NCI-H524 (cell line): ENCODE measurements at regions not wholly inside any gene's neighbourhood (a gene's known extent, or its start where the extent isn't known, plus 50 kb on each side); places are given as distances from the start of the nearest gene placed in this dataset.

Experiments used
- DNase-seq, 2 experiments: peaks; one replicate each; lab custom pipeline; 2025; lab: John Stamatoyannopoulos, UW

GRCh38 chr4:116438417-116438816 is 647.0 kb downstream of the TRAM1L1 start:
- no peak for DNase-seq

DNA sequence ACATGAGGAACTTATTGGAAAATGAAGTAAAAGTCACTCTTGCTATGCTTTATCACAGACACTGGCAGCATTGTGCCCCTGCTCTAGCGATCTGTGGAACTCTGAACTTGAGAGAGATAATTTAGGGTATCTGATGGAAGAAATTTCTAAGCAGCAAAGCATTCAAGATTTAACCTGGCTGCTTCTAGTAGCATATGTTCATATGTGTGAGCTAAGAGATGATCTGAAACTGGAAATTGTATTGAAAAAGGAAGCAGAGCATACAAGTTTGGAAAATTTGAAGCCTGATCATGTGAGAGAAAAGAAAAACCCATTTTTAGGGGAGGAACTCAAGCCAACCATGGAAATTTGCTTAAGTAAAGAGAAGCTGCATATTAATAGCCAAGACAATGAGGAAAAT is 657.7 kb downstream of the TRAM1L1 start:
- no peak for DNase-seq

- no peak for DNase-seq
These were observed 672.2 kb downstream of the TRAM1L1 start for GRCh38 chr4:116413222-116413621.

GRCh38 chr4:116401293-116401692 is 684.1 kb downstream of the TRAM1L1 start:
- DNase-seq, result no peak

- no peak for DNase-seq
These were observed 684.9 kb downstream of the TRAM1L1 start for GRCh38 chr4:116400480-116400879.

DNA sequence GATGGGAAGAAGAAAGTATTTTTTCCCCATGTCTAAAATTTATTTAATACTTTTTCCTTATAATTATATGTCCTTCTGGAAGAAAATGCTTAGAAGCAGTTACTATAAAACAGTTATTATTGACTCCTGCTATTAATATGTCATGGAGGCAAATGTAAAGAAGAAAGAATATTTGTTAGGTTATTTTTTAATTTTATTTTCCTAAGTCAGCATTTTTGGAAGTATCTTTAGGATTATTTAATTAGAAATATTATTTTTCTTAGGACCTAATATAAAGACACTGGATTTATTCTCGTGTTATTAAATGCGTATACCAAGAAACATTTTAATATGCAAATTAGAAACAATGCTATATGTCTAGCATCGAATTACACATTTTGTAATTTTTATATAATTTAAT is 687.7 kb downstream of the TRAM1L1 start:
- no peak for DNase-seq

- no peak for DNase-seq
These were observed 688.1 kb downstream of the TRAM1L1 start for GRCh38 chr4:116397291-116397690.

- DNase-seq, result no peak
These were observed 690.0 kb downstream of the TRAM1L1 start for GRCh38 chr4:116395408-116395807.

GRCh38 chr4:116391020-116391419 is 694.4 kb downstream of the TRAM1L1 start:
- DNase-seq, result no peak

DNA sequence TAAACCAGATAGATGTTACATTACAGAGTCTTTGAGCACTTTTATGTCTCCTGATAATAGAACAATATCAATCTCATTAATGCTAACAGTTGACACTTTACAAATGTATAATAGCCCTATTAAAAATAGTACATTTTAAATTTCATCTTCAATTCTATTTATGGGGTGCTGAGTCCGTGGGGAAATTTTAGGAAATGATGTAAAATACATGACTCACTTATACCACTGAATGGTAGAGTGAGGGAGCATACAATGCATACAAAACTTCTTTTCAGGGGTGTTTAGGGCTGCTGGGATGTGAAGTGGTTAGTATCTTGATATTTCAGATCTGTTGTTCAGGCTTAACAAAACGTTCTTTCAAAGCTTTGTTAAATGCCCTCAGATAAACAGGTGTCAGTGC is 696.2 kb downstream of the TRAM1L1 start:
- no peak for DNase-seq

DNA sequence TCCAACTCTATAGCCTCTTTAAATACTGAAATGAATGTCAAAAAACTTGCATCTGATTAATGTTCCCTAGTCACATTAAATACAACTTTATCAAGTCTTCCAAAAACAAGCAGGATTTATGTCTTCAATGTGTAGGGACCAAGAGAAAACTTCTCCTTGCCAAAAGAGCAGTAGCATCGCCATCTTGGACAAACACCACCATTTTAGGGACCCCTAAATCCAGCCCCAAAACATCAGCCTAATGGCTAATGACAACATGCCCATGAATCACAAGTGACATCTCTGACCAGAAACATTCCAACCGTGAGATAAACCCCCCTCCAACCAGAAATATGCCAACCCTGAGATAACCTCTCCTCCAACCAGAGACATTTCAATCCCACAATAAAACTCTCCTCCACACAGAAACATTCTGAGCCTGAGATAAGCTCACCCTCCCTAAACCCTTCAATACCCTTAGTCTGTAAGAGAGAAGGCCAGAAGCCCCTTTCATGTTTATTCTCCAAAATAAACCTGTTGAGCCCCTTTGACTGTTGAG is 697.4 kb downstream of the TRAM1L1 start:
- DNase-seq, result no peak

GRCh38 chr4:116386856-116387255 is 698.5 kb downstream of the TRAM1L1 start:
- no peak for DNase-seq

DNA sequence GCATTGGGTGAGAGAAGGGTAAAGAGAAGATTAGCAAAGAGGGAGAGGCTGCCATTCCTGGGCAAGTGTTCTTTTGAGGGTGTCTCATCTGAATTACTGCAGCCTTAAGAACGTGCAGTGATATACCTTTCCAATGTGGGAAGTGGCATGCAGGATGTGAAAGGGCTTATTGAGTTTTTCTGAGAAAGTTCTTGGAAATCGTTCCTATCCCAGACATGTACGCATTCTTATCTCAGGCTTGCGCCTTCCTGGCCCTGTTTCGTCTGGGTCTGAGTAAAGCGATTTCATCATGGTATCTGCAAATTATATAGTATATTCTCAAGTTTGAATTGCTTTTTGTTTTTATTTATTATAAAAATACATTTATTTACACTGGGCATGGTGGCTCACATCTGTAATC is 699.8 kb downstream of the TRAM1L1 start:
- no peak for DNase-seq

GRCh38 chr4:116374815-116375214 is 710.6 kb downstream of the TRAM1L1 start:
- DNase-seq, result no peak

GRCh38 chr4:116362583-116362982 is 722.8 kb downstream of the TRAM1L1 start:
- no peak for DNase-seq

DNA sequence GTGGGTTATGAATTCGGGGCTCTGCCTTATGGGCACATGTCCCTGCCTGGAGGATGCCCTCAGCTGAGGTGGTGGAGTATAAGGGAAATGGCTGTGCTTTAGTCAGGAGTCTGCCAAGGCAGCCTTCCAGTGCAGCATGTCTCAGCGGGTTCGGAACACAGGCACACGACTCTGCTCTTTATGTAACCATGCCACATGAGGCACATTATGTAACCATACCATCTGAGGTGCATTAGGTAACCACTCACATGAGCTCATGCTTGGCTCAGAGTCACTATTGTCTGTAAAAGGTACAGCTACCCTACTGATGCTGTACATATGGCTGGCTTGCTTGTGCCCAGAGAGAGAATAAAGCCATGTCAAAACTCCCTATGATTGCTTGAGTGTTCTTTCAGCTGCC is 723.6 kb downstream of the TRAM1L1 start:
- no peak for DNase-seq

DNA sequence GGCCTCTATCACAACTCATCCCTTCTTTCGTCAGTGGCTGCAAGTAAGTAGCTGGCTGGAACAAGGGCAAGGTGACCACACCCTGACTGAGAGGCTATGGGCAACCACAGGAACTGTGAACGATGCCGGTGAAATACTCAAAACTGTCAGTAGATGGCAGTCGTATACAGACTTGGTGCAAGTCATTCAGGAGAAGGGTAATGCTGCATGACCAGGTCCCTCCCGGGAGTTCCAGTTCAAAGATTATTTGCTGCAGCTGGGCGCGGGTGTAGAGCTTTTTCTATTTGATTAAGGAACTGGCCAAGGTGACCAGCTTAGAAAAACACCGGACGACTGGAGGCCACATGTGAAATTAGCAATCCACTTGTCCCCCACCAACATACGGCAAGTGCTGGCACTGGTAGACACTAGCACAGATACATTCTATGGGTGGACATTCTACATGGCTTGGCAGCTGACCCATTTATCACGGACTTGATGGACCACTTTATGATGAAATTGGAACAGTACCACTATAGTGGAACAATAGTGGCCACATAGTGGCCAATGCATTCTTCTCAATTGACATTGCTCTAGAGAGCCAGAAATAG is 726.6 kb downstream of the TRAM1L1 start:
- peak; percentile 63 to 72 for DNase-seq

DNA sequence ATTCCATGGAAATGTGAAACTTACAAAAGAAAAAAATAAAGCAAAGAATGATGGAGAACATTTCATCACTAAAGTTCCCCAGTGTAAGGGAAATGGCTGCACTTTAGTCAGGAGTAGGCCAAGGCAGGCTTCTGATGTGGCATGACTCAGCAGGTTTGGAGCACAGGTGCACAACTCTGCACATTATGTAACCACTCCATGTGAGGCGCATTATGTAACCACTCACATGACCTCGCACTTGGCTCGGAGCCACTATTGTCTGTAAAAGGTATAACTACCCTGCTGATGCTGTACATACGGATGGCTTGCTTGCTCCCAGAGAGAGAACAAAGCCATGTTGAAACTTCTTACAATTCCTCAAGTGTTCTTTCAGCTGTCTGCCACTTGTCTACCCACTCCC is 727.6 kb downstream of the TRAM1L1 start:
- no peak for DNase-seq

- no peak for DNase-seq
These were observed 738.6 kb downstream of the TRAM1L1 start for GRCh38 chr4:116346750-116347149.

- DNase-seq, result no peak
These were observed 741.6 kb downstream of the TRAM1L1 start for GRCh38 chr4:116343809-116344208.

- no peak for DNase-seq
These were observed 743.2 kb downstream of the TRAM1L1 start for GRCh38 chr4:116342143-116342542.

GRCh38 chr4:116332508-116332907 is 752.9 kb downstream of the TRAM1L1 start:
- DNase-seq, result no peak

DNA sequence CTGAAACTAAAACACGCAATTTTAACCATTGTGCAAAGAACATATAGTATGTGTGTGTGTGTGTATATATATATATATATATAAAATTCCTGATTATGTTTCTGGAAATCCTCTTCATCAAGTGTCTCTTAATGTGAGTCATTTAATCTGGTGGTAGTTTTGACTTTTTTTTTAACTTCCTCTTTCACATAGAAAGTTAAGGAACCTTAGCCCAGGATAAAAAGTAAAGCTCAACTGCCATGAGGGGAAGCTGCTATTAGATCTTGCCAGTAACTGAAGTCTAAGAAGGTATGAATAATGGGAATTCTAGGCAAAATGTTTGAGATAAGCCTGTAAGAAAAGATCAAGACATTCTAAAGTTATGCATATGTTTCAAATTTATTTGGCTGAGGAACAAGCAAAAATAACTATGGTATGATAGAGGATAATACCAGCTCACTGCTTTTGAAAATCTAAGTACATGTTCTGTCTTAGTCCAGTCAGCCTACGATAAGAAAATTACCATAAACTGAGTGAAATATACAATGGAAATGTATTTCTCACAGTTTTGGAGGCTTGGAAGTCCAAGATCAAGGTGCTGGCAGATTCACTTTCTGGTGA is 757.0 kb downstream of the TRAM1L1 start:
- DNase-seq, result no peak

GRCh38 chr4:116323606-116324005 is 761.8 kb downstream of the TRAM1L1 start:
- DNase-seq, result no peak
